GM12878 (cell line): ENCODE measurements at regions not wholly inside any gene's neighbourhood (a gene's known extent, or its start where the extent isn't known, plus 50 kb on each side); places are given as distances from the start of the nearest gene placed in this dataset.

ENCODE experiments used
- ATAC-seq: fragments of 200-7000 bp; cut with Tn5 transposase; 3 replicates; pipeline ENCODE4 v1.9.1; 2020; ENCODE audit warnings: mild to moderate bottlenecking, moderate library complexity
- BruUV-seq: library from RNA; stranded (reverse); fragments of 400-500 nt; replicated peaks from 2 replicates; lab custom pipeline; 2021; lab: Mats Ljungman, UMichigan
- CTCF ChIA-PET: fragments of 300-600 bp; sonication (Branson Sonifier 250); formaldehyde crosslinking; extraction: SDS; loops from one replicate; lab custom pipeline; 2021; ENCODE audit warnings: inconsistent platforms; lab: Yijun Ruan, JAX
- POLR2A ChIA-PET: fragments of 350-600 bp; formaldehyde crosslinking; extraction: SDS; loops from one replicate; lab custom pipeline; 2021; ENCODE audit warnings: inconsistent platforms; lab: Charles Lee
- RAD21 ChIA-PET: fragments of 300-600 bp; sonication (Branson Sonifier 250); formaldehyde crosslinking; loops from one replicate; lab custom pipeline; 2023; ENCODE audit warnings: antibody characterized with exemption; ENCODE audit not compliant: unreplicated experiment; lab: Charles Lee
- SMC1A ChIA-PET: fragments of 300-600 bp; sonication (Branson Sonifier 250); formaldehyde crosslinking; loops from one replicate; lab custom pipeline; 2023; ENCODE audit not compliant: unreplicated experiment, uncharacterized antibody; lab: Charles Lee
- DNase-seq: peaks from one replicate; pipeline ENCODE4 v3.0.0-alpha.2; 2011; ENCODE audit warnings: low read depth, low spot score
- FAIRE-seq: peaks from 3 replicates; lab custom pipeline; 2011; peaks lifted over from hg19 to GRCh38; lab: Jason Lieb, UNC
- H2AFZ ChIP-seq: 2 replicates; pipeline ENCODE4 v1.6.0; 2011; ENCODE audit warnings: low read depth, low read length, control low read depth; ENCODE audit not compliant: control insufficient read depth
- H3K27ac ChIP-seq: 2 replicates; pipeline ENCODE4 v1.5.1; 2011; ENCODE audit warnings: control low read depth; ENCODE audit not compliant: control insufficient read depth, insufficient read depth
- H3K27me3 ChIP-seq, 2 experiments: replicated peaks in 1 of 2; 2 replicates each; pipeline versions ENCODE4 v1.6.0 to v1.6.1; 2011; ENCODE audit warnings: low read length in 1 of 2; ENCODE audit not compliant: control insufficient read depth in 2 of 2, insufficient read depth in 2 of 2
- H3K36me3 ChIP-seq, 2 experiments: 2 replicates each; pipeline ENCODE4 v1.5.1; 2011; ENCODE audit warnings: low read length in 1 of 2; ENCODE audit not compliant: control insufficient read depth in 2 of 2, insufficient read depth in 2 of 2
- H3K4me1 ChIP-seq: 2 replicates; pipeline ENCODE4 v1.6.1; 2011; ENCODE audit warnings: mild to moderate bottlenecking, low read length, moderate library complexity, mixed read lengths; ENCODE audit not compliant: control insufficient read depth, insufficient read depth
- H3K4me2 ChIP-seq: 2 replicates; pipeline ENCODE4 v1.6.0; 2011; ENCODE audit warnings: control low read depth; ENCODE audit not compliant: control insufficient read depth, insufficient read depth
- H3K4me3 ChIP-seq: fragments of 200-600 bp; sonication (generic); 2 replicates; pipeline ENCODE4 v1.5.1; 2016
- H3K79me2 ChIP-seq: 2 replicates; pipeline ENCODE4 v1.6.0; 2011; ENCODE audit warnings: low read length; ENCODE audit not compliant: control insufficient read depth, insufficient read depth
- H3K9ac ChIP-seq: 2 replicates; pipeline ENCODE4 v1.8.0; 2011; ENCODE audit warnings: low read length, control low read depth, mixed read lengths; ENCODE audit not compliant: control insufficient read depth, insufficient read depth
- H3K9me3 ChIP-seq: replicated peaks from 3 replicates; pipeline ENCODE4 v1.5.1; 2011; ENCODE audit warnings: mild to moderate bottlenecking, low read length; ENCODE audit not compliant: control insufficient read depth, insufficient read depth
- H4K20me1 ChIP-seq: 2 replicates; pipeline ENCODE4 v1.6.0; 2011; ENCODE audit not compliant: control insufficient read depth, insufficient read depth
- CEBPB ChIP-seq, 2 experiments: fragments of 150-350 bp in 1 of 2; IDR thresholded peaks; 2 replicates each; pipeline ENCODE4 v1.6.1; 2012 to 2014; ENCODE audit warnings: low read depth in 2 of 2, low read length in 2 of 2, borderline replicate concordance in 1 of 2, inconsistent platforms in 1 of 2
- CHD1 ChIP-seq: IDR thresholded peaks from 2 replicates; pipeline ENCODE4 v1.6.1; 2012; ENCODE audit warnings: low read depth, low read length, improper control_type of control experiment
- ETV6 ChIP-seq, 2 experiments: fragments of 450-650 bp in 1 of 2; IDR thresholded peaks in 1 of 2; conservative IDR thresholded peaks in 1 of 2; 2 replicates each; pipeline ENCODE4 v1.6.1; 2014; ENCODE audit warnings: antibody characterized with exemption in 1 of 2, borderline replicate concordance in 1 of 2, low read depth in 1 of 2, mild to moderate bottlenecking in 1 of 2, moderate library complexity in 1 of 2
- HDGF ChIP-seq: fragments of 450-650 bp; IDR thresholded peaks from 2 replicates; pipeline ENCODE4 v1.6.1; 2016; ENCODE audit warnings: antibody characterized with exemption
- POU2F2 ChIP-seq: IDR thresholded peaks from 3 replicates; pipeline ENCODE4 v1.6.1; 2011; ENCODE audit warnings: low read depth, mild to moderate bottlenecking, low read length, borderline replicate concordance
- SRF ChIP-seq, 2 experiments: IDR thresholded peaks; 2 replicates each; pipeline ENCODE4 v1.6.1; 2011; ENCODE audit warnings: low read depth in 2 of 2, low read length in 2 of 2, mild to moderate bottlenecking in 1 of 2, moderate library complexity in 1 of 2
- STAT3 ChIP-seq: IDR thresholded peaks from 2 replicates; pipeline ENCODE4 v1.6.1; 2011; ENCODE audit warnings: low read depth, low read length, improper control_type of control experiment
- WRNIP1 ChIP-seq: IDR thresholded peaks from 2 replicates; pipeline ENCODE4 v1.6.1; 2011; ENCODE audit warnings: low read depth, low read length, improper control_type of control experiment, borderline replicate concordance
- ZNF384 ChIP-seq: IDR thresholded peaks from 2 replicates; pipeline ENCODE4 v1.6.1; 2012; ENCODE audit warnings: low read depth, mild to moderate bottlenecking, low read length, improper control_type of control experiment, borderline replicate concordance
- ZSCAN29 ChIP-seq: fragments of 450-650 bp; IDR thresholded peaks from 2 replicates; pipeline ENCODE4 v1.6.1; 2017; ENCODE audit warnings: mild to moderate bottlenecking, moderate library complexity
- WGBS: methylation state at CpG from one replicate; pipeline ENCODE4 v1.1.6; 2016; ENCODE audit warnings: low lambda C conversion rate; ENCODE audit not compliant: insufficient replicate concordance, insufficient coverage; ENCODE audit errors: missing lambda C conversion rate; 5-methylcytosine and 5-hydroxymethylcytosine counted together
- in situ Hi-C: fragments of 300-500 bp; cut with MboI; formaldehyde crosslinking; loops from 9 replicates; pipeline ENCODE4 v1.14.3; 2018; ENCODE audit warnings: mixed read lengths
- intact Hi-C: fragments of 100-400 bp; cut with micrococcal nuclease; formaldehyde crosslinking; loops from one replicate; pipeline ENCODE4 v1.14.2; 2022; ENCODE audit not compliant: unreplicated experiment
- TF ChIP-seq, protein P1 (sequence below): fragments of 450-650 bp; conservative IDR thresholded peaks from 2 replicates; pipeline ENCODE4 v1.6.1; 2017; ENCODE audit warnings: mild to moderate bottlenecking, moderate library complexity
- TF ChIP-seq, protein P2 (sequence below): IDR thresholded peaks from 2 replicates; pipeline ENCODE4 v1.6.1; 2011; ENCODE audit warnings: low read depth, mild to moderate bottlenecking, low read length, moderate library complexity, borderline replicate concordance; ENCODE audit errors: extremely low read depth
- TF ChIP-seq, protein P3 (sequence below), 3 experiments: IDR thresholded peaks in 2 of 3; conservative IDR thresholded peaks in 1 of 3; 2 replicates each; pipeline ENCODE4 v1.5.1; 2011; ENCODE audit warnings: low read depth in 3 of 3, low read length in 3 of 3, mild to moderate bottlenecking in 3 of 3, control low read depth in 2 of 3, moderate library complexity in 2 of 3, inconsistent platforms in 1 of 3, mixed read lengths in 1 of 3; ENCODE audit not compliant: control insufficient read depth in 2 of 3, insufficient read depth in 1 of 3; ENCODE audit errors: extremely low read depth in 1 of 3

DNA sequence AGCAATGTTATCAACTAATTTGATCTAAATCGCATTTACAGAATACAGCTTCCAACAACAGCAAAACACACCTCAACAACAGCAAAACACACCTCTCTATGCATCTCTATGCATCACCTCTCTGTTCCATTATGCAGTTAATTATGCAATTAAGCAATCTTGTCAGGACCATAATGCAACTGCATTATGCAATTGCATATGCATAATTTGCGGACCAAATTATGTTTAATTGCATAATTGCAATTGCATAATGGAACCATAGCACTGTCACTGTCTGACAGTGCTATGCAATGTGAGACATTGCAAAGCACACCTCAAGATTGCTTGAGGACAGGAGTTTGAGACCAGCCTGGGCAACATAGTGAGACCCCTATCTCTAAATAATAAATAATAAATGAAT, 80.4 kb upstream of the PRSS3 start:
- ChIA-PET RAD21 (no interaction called here), CTCF (interaction anchor here (1.3 kb wide), 1 partner anchor 91 kb away, joined by 4 read pairs; no protein-coding TSS in a partner anchor), POLR2A (no interaction called here)
- no peaks in the 10 kb centered on the region for H3K9me3 ChIP-seq
- no peaks in the 10 kb centered on the region for H3K27me3 ChIP-seq
- no peaks in the 10 kb centered on the region for H3K36me3 ChIP-seq
- H3K4me1 ChIP-seq, result no peaks in the 10 kb centered on the region
- no TSS peak for BruUV-seq
- intact Hi-C loops, result no loop called here
- H3K27ac ChIP-seq, result no peak overlapping the region
- no peaks in the 10 kb centered on the region for H4K20me1 ChIP-seq
- no peak for DNase-seq
- no peak overlapping the region for H3K4me3 ChIP-seq
- no peak overlapping the region for H3K9ac ChIP-seq
- TF ChIP-seq WRNIP1 (no peak), POU2F2 (no peak)
- TF ChIP-seq, all 136 proteins: peak for 0
- no peak for FAIRE-seq
- no peak for ATAC-seq
- Histone ChIP-seq H3K4me2 (no peak overlapping the region), H3K79me2 (no peaks in the 10 kb centered on the region), H2AFZ (no peak overlapping the region)
- in situ Hi-C loops, result no loop called here
- SMC1A ChIA-PET, result no interaction called here
- WGBS, result 44% methylated on average over 2 of the region's 2 CpGs

DNA sequence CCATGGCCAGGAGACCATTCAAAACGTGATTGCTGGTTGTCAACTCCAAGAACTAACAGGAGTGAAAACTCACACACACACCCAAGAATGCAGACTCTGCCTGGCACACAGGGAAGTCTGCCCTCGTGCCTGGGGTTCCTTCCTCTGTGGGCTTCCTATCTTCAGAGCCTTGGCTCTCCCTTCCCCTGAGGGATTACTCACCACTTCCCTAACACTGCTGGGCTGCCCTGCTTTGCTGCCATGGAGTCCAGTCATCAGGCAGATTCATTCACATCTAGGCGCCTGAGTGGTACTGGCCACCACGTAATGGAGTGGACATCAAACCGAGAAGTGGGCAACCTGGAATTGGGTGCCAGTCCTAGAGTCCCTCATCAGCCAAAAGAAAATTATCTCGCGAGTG, 76.4 kb upstream of the PRSS3 start:
- in situ Hi-C loops, result no loop called here
- no TSS peak for BruUV-seq
- TF ChIP-seq, protein P1, sequence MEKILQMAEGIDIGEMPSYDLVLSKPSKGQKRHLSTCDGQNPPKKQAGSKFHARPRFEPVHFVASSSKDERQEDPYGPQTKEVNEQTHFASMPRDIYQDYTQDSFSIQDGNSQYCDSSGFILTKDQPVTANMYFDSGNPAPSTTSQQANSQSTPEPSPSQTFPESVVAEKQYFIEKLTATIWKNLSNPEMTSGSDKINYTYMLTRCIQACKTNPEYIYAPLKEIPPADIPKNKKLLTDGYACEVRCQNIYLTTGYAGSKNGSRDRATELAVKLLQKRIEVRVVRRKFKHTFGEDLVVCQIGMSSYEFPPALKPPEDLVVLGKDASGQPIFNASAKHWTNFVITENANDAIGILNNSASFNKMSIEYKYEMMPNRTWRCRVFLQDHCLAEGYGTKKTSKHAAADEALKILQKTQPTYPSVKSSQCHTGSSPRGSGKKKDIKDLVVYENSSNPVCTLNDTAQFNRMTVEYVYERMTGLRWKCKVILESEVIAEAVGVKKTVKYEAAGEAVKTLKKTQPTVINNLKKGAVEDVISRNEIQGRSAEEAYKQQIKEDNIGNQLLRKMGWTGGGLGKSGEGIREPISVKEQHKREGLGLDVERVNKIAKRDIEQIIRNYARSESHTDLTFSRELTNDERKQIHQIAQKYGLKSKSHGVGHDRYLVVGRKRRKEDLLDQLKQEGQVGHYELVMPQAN, result no peak
- TF ChIP-seq SRF (IDR thresholded peaks at IDR 0.05; ENCODE audit: low read depth in 2 of 2, low read length in 2 of 2) (no peak), ETV6 (conservative IDR thresholded peaks at IDR 0.05 in 1 of 2, IDR thresholded peaks at IDR 0.05 in 1 of 2; ENCODE audit: borderline replicate concordance in 1 of 2, low read depth in 1 of 2) (no peak), STAT3 (no peak), HDGF (no peak), CHD1 (no peak), ZNF384 (no peak), CEBPB (IDR thresholded peaks at IDR 0.05; ENCODE audit: borderline replicate concordance in 1 of 2, low read depth in 2 of 2, low read length in 2 of 2) (no peak), ZSCAN29 (no peak)
- TF ChIP-seq, protein P2, sequence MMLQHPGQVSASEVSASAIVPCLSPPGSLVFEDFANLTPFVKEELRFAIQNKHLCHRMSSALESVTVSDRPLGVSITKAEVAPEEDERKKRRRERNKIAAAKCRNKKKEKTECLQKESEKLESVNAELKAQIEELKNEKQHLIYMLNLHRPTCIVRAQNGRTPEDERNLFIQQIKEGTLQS, result no peak
- TF ChIP-seq, protein P3, sequence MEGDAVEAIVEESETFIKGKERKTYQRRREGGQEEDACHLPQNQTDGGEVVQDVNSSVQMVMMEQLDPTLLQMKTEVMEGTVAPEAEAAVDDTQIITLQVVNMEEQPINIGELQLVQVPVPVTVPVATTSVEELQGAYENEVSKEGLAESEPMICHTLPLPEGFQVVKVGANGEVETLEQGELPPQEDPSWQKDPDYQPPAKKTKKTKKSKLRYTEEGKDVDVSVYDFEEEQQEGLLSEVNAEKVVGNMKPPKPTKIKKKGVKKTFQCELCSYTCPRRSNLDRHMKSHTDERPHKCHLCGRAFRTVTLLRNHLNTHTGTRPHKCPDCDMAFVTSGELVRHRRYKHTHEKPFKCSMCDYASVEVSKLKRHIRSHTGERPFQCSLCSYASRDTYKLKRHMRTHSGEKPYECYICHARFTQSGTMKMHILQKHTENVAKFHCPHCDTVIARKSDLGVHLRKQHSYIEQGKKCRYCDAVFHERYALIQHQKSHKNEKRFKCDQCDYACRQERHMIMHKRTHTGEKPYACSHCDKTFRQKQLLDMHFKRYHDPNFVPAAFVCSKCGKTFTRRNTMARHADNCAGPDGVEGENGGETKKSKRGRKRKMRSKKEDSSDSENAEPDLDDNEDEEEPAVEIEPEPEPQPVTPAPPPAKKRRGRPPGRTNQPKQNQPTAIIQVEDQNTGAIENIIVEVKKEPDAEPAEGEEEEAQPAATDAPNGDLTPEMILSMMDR (IDR thresholded peaks at IDR 0.05 in 2 of 3, conservative IDR thresholded peaks at IDR 0.05 in 1 of 3; ENCODE audit: control insufficient read depth in 2 of 3, extremely low read depth in 1 of 3, insufficient read depth in 1 of 3, low read depth in 3 of 3, low read length in 3 of 3), result no peak

More for the DNA sequence above, 76.4 kb upstream of the PRSS3 start:
- DNase-seq (no peak), FAIRE-seq (no peak), ATAC-seq (no peak)
- Histone ChIP-seq H3K4me2 (no peak overlapping the region), H4K20me1 (no peaks in the 10 kb centered on the region), H3K36me3 (no peaks in the 10 kb centered on the region), H3K27ac (no peak overlapping the region), H3K9me3 (no peaks in the 10 kb centered on the region), H3K4me1 (no peaks in the 10 kb centered on the region), H3K4me3 (no peak overlapping the region), H3K79me2 (no peaks in the 10 kb centered on the region), H3K9ac (no peak overlapping the region), H3K27me3 (no peaks in the 10 kb centered on the region), H2AFZ (no peak overlapping the region)
- ChIA-PET SMC1A (interaction anchor here (0.9 kb wide), 1 partner anchor 13 kb away, joined by 3 read pairs; no protein-coding TSS in a partner anchor), POLR2A (no interaction called here), CTCF (interaction anchor here (0.7 to 6.6 kb wide), 4 partner anchors 25 to 95 kb away, joined by 3 to 150 read pairs (median 13); no protein-coding TSS in a partner anchor), RAD21 (interaction anchor here (6.8 kb wide), 1 partner anchor 95 kb away, joined by 64 read pairs; no protein-coding TSS in a partner anchor)
- intact Hi-C loops, result no loop called here
- WGBS, result 31% methylated on average over 6 of the region's 7 CpGs
